ENCODE measurements at regions not wholly inside any gene's neighbourhood (a gene's known extent, or its start where the extent isn't known, plus 50 kb on each side); places are given as distances from the start of the nearest gene placed in this dataset.

DNA sequence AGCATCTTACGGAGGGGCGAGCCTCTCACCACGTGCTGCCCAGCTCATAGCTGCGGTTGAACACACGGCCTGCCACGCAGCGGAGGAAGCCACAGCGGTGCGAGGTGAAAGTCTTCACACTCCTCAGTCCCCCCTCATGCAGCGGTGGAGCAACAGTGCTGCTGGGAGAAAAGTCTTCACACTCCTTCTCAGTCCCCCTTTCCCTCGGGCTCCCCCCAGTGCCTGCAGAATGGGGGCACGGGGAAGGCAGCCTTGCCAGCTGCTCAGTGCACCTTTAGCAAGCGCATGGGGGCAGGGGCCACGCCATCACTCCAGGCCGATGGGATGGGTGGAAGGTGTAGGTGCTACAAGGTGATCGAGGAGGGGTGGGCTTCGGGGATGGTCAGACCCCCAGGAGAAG lies 206.3 kb upstream of the TCERG1L start:
- H3K27ac ChIP-seq (ENCODE audit: extremely low read length, insufficient read depth, low read length), result no peak overlapping the region
- BruUV-seq (replicated peaks), result no TSS peak
- H3K4me3 ChIP-seq (replicated peaks in 1 of 3; ENCODE audit: insufficient read depth in 1 of 3, low read depth in 2 of 3, low read length in 3 of 3), result no peak overlapping the region
- no peaks in the 10 kb centered on the region for H3K9me3 ChIP-seq (ENCODE audit: low read length)
- no peaks in the 10 kb centered on the region for H3K79me2 ChIP-seq (ENCODE audit: insufficient read depth, low read length)
- H4K20me1 ChIP-seq (ENCODE audit: insufficient read depth, low read length), result no peaks in the 10 kb centered on the region
- no peaks in the 10 kb centered on the region for H3K4me1 ChIP-seq (ENCODE audit: insufficient read depth, low read length)
- in situ Hi-C loops (cut with HindIII; ENCODE audit: extremely low pct_ligation_motif_present, low pct_unique_long_range_greater_than_20kb) (no loop called here), intact Hi-C loops (cut with micrococcal nuclease; ENCODE audit: unreplicated experiment) (no loop called here)
- ChIA-PET POLR2A (no interaction called here), CTCF (ENCODE audit: low intra/inter-chr PET ratio, low total read pairs) (no interaction called here)
- H3K27me3 ChIP-seq (ENCODE audit: control insufficient read depth in 1 of 2, insufficient read depth in 2 of 2, low read length in 2 of 2), result peaks cover 2 to 52% of the 10 kb centered on the region in 2 experiments; a peak in 4 of 5 replicates
- 33% methylated on average over 10 of the region's 17 CpGs for WGBS (ENCODE audit: low lambda C conversion rate)
- H3K4me2 ChIP-seq (ENCODE audit: low read depth, low read length), result no peak overlapping the region
- H3K9ac ChIP-seq (ENCODE audit: insufficient read depth, low read depth, low read length), result no peak overlapping the region
- H3K36me3 ChIP-seq (replicated peaks in 1 of 2; ENCODE audit: control insufficient read depth in 1 of 2, insufficient read depth in 2 of 2, low read length in 2 of 2), result no peaks in the 10 kb centered on the region
- no peak for FAIRE-seq
- no peak for TF ChIP-seq KDM3A (CRISPR knock-in tag; IDR thresholded peaks at IDR 0.05; ENCODE audit: low read depth)
- no peak for TF ChIP-seq BCL3 (CRISPR knock-in tag; IDR thresholded peaks at IDR 0.05)
- no peak for TF ChIP-seq STAT6 (CRISPR knock-in tag; IDR thresholded peaks at IDR 0.05; ENCODE audit: borderline replicate concordance)
- no peak for TF ChIP-seq ZBTB44 (CRISPR knock-in tag; IDR thresholded peaks at IDR 0.05)
- TF ChIP-seq GLI4 (CRISPR knock-in tag; IDR thresholded peaks at IDR 0.05; ENCODE audit: borderline replicate concordance), result no peak
- no peak for TF ChIP-seq FOSL1 (CRISPR knock-in tag; IDR thresholded peaks at IDR 0.05; ENCODE audit: borderline replicate concordance)
- no peak for TF ChIP-seq MTF2 (CRISPR knock-in tag; IDR thresholded peaks at IDR 0.05; ENCODE audit: borderline replicate concordance)
- no peak for TF ChIP-seq ZNF572 (CRISPR knock-in tag; IDR thresholded peaks at IDR 0.05)
- no peak for TF ChIP-seq ZNF768 (CRISPR knock-in tag; IDR thresholded peaks at IDR 0.05)
- TF ChIP-seq, protein P1, sequence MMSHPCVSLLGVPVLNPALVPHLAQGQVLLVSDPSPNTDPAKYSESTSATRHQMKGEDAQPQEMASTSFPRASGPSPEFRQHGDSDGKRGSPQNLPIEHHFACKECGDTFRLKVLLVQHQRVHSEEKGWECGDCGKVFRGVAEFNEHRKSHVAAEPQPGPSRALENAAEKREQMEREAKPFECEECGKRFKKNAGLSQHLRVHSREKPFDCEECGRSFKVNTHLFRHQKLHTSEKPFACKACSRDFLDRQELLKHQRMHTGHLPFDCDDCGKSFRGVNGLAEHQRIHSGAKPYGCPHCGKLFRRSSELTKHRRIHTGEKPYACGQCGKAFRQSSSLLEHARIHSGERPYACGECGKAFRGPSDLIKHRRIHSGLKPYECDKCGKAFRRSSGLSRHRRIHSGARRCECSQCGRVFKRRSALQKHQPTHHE (CRISPR knock-in tag; IDR thresholded peaks at IDR 0.05; ENCODE audit: borderline replicate concordance), result no peak
- no peak for TF ChIP-seq TBX2 (CRISPR knock-in tag; IDR thresholded peaks at IDR 0.05; ENCODE audit: borderline replicate concordance)
- TF ChIP-seq SOX13 (IDR thresholded peaks at IDR 0.05), result no peak
- no peak for TF ChIP-seq SOX13 (CRISPR knock-in tag; conservative IDR thresholded peaks at IDR 0.05 in 1 of 2, IDR thresholded peaks at IDR 0.05 in 1 of 2)
- TF ChIP-seq E2F2 (CRISPR knock-in tag; IDR thresholded peaks at IDR 0.05; ENCODE audit: borderline replicate concordance), result no peak
- TF ChIP-seq ZNF12 (CRISPR knock-in tag; IDR thresholded peaks at IDR 0.05), result no peak
- no peak for ATAC-seq
- DNase-seq (ENCODE audit: low spot score), result no peak
- no peak overlapping the region for H2AFZ ChIP-seq (ENCODE audit: low read length)
